Choroid plexus epithelial cell (primary cell): ENCODE measurements at regions not wholly inside any gene's neighbourhood (a gene's known extent, or its start where the extent isn't known, plus 50 kb on each side); places are given as distances from the start of the nearest gene placed in this dataset.

ENCODE experiments used
- DNase-seq: peaks from one replicate; pipeline ENCODE4 v3.0.0-alpha.2; 2010; ENCODE audit warnings: low read depth
- H3K4me3 ChIP-seq: 2 replicates; pipeline ENCODE4 v1.5.1; 2011; ENCODE audit warnings: low read depth, mild to moderate bottlenecking, control low read depth, low read length, moderate library complexity
- CTCF ChIP-seq: conservative IDR thresholded peaks from 2 replicates; pipeline ENCODE4 v1.5.1; 2011; ENCODE audit warnings: low read depth, mild to moderate bottlenecking, control low read depth, inconsistent platforms, low read length, moderate library complexity

GRCh38 chr5:4142842-4143241 lies 547.2 kb downstream of the IRX1 start:
- no peak for TF ChIP-seq CTCF
- no peak overlapping the region for H3K4me3 ChIP-seq
- DNase-seq: no peak

GRCh38 chr5:4144411-4145007 lies 548.9 kb downstream of the IRX1 start:
- no peak for TF ChIP-seq CTCF
- no peak for DNase-seq
- H3K4me3 ChIP-seq: no peak overlapping the region

- TF ChIP-seq CTCF: no peak
- DNase-seq: no peak
- no peak overlapping the region for H3K4me3 ChIP-seq
Observed at GRCh38 chr5:4145511-4145910, 549.9 kb downstream of the IRX1 start.

GRCh38 chr5:4148009-4148408 lies 552.4 kb downstream of the IRX1 start:
- TF ChIP-seq CTCF: no peak
- H3K4me3 ChIP-seq: no peak overlapping the region
- DNase-seq: no peak

- no peak for TF ChIP-seq CTCF
- no peak for DNase-seq
Observed at GRCh38 chr5:4150067-4150466, 554.4 kb downstream of the IRX1 start.

GRCh38 chr5:4156153-4156552 lies 560.5 kb downstream of the IRX1 start:
- H3K4me3 ChIP-seq: no peak overlapping the region
- no peak for TF ChIP-seq CTCF
- DNase-seq: no peak

More at GRCh38 chr5:4150067-4150466, 554.4 kb downstream of the IRX1 start:
- no peak overlapping the region for H3K4me3 ChIP-seq

- TF ChIP-seq CTCF: no peak
- H3K4me3 ChIP-seq: no peak overlapping the region
- no peak for DNase-seq
Observed at GRCh38 chr5:4156889-4157288, 561.3 kb downstream of the IRX1 start.
